ENCODE measurements at regions not wholly inside any gene's neighbourhood (a gene's known extent, or its start where the extent isn't known, plus 50 kb on each side); places are given as distances from the start of the nearest gene placed in this dataset.

DNA sequence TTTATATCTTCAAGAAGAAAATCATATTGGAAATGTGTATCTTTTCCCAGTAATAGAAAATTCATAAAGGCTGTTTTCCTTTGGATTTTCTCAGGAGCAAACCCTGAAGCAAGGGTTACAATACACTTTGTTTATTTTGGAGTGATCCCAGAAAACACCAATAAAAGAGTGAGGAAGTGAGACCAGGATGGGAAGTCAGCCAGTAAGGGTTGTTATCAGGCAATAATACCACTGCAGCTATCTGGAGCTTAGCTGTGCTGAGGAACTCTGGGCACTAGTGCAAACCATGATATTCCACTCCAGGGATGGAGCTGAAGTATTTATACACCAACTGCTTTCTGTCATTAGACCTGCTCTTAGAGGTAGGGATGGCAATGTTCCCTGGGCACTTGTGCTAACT lies 1002.3 kb downstream of the FLRT2 start:
- TF ChIP-seq POLR2AphosphoS5 (IDR thresholded peaks at IDR 0.05; ENCODE audit: low read depth, low read length) (no peak), SIN3A (IDR thresholded peaks at IDR 0.05; ENCODE audit: borderline replicate concordance, insufficient read depth, low read length) (no peak), TAF1 (IDR thresholded peaks at IDR 0.05; ENCODE audit: borderline replicate concordance, insufficient read depth, low read length) (no peak)
- TF ChIP-seq, protein P1, sequence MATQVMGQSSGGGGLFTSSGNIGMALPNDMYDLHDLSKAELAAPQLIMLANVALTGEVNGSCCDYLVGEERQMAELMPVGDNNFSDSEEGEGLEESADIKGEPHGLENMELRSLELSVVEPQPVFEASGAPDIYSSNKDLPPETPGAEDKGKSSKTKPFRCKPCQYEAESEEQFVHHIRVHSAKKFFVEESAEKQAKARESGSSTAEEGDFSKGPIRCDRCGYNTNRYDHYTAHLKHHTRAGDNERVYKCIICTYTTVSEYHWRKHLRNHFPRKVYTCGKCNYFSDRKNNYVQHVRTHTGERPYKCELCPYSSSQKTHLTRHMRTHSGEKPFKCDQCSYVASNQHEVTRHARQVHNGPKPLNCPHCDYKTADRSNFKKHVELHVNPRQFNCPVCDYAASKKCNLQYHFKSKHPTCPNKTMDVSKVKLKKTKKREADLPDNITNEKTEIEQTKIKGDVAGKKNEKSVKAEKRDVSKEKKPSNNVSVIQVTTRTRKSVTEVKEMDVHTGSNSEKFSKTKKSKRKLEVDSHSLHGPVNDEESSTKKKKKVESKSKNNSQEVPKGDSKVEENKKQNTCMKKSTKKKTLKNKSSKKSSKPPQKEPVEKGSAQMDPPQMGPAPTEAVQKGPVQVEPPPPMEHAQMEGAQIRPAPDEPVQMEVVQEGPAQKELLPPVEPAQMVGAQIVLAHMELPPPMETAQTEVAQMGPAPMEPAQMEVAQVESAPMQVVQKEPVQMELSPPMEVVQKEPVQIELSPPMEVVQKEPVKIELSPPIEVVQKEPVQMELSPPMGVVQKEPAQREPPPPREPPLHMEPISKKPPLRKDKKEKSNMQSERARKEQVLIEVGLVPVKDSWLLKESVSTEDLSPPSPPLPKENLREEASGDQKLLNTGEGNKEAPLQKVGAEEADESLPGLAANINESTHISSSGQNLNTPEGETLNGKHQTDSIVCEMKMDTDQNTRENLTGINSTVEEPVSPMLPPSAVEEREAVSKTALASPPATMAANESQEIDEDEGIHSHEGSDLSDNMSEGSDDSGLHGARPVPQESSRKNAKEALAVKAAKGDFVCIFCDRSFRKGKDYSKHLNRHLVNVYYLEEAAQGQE (IDR thresholded peaks at IDR 0.05; ENCODE audit: insufficient read depth in 1 of 2, low read depth in 2 of 2, low read length in 2 of 2), result no peak

Measured in PFSK-1 (cell line).